HL-60 (cell line): ENCODE measurements at regions not wholly inside any gene's neighbourhood (a gene's known extent, or its start where the extent isn't known, plus 50 kb on each side); places are given as distances from the start of the nearest gene placed in this dataset.

Source experiments
- DNase-seq, 2 experiments: peaks; one replicate each; pipeline ENCODE4 v3.0.0-alpha.2; 2010 to 2020; ENCODE audit warnings: low read depth in 1 of 2, low spot score in 1 of 2
- H3K27ac ChIP-seq: fragments of 250-450 bp; sonication (Bioruptor Pico); replicated peaks from 2 replicates; pipeline ENCODE4 v1.5.1; 2020; ENCODE audit warnings: mild to moderate bottlenecking, moderate library complexity
- H3K27me3 ChIP-seq: fragments of 250-450 bp; sonication (Bioruptor Pico); 2 replicates; pipeline ENCODE4 v1.5.1; 2021; ENCODE audit warnings: mild to moderate bottlenecking, moderate library complexity; ENCODE audit not compliant: insufficient read depth, poor library complexity, severe bottlenecking
- H3K4me3 ChIP-seq: replicated peaks from 2 replicates; pipeline ENCODE4 v1.5.1; 2011; ENCODE audit warnings: mild to moderate bottlenecking, control low read depth, low read length; ENCODE audit not compliant: insufficient read depth
- GABPA ChIP-seq: IDR thresholded peaks from 2 replicates; pipeline ENCODE4 v1.6.1; 2012; ENCODE audit warnings: low read depth
- POLR2AphosphoS5 ChIP-seq: IDR thresholded peaks from 2 replicates; pipeline ENCODE4 v1.6.1; 2012; ENCODE audit warnings: low read depth
- SPI1 ChIP-seq: IDR thresholded peaks from 2 replicates; pipeline ENCODE4 v1.6.1; 2012; ENCODE audit warnings: low read depth, mild to moderate bottlenecking, borderline replicate concordance
- TF ChIP-seq, protein P1 (sequence below): IDR thresholded peaks from one replicate; pipeline ENCODE4 v1.5.1; 2011; ENCODE audit warnings: low read length, control low read depth, inconsistent platforms; ENCODE audit not compliant: insufficient read depth
- TF ChIP-seq, protein P2 (sequence below): IDR thresholded peaks from 2 replicates; pipeline ENCODE4 v1.6.1; 2012; ENCODE audit warnings: low read depth; ENCODE audit not compliant: insufficient replicate concordance

DNA sequence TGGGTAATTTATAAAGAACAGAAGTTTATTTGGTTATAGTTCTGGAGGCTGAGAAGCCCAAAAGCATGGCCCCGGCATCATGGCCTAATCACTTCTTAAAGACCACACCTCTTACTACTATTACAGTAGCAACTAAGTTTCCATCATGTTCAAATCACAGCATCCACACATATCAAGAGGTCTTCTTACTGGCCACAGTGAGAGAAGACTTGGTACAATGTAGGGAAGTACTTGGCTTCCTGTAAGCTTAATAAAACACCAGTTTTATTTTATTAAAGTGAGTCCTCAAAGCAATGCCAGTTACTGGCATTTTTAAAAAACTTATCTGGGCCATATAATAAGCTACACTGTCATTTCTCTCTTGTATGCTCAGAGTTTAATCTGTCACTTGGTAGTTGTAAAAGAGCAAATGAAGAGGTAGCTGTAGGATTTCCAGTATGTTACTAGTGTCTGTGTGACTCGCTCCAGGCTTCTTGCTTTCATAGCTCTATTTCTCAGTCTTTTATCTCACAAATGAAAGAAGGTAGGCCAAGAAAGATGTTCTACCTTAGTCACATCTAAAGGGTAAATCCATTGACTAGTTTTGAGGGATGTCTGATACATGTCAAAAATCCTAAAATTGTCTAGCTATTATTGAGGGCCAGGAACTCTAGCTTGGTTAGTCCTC lies 159.2 kb upstream of the CPEB2 start:
- TF ChIP-seq, protein P1, sequence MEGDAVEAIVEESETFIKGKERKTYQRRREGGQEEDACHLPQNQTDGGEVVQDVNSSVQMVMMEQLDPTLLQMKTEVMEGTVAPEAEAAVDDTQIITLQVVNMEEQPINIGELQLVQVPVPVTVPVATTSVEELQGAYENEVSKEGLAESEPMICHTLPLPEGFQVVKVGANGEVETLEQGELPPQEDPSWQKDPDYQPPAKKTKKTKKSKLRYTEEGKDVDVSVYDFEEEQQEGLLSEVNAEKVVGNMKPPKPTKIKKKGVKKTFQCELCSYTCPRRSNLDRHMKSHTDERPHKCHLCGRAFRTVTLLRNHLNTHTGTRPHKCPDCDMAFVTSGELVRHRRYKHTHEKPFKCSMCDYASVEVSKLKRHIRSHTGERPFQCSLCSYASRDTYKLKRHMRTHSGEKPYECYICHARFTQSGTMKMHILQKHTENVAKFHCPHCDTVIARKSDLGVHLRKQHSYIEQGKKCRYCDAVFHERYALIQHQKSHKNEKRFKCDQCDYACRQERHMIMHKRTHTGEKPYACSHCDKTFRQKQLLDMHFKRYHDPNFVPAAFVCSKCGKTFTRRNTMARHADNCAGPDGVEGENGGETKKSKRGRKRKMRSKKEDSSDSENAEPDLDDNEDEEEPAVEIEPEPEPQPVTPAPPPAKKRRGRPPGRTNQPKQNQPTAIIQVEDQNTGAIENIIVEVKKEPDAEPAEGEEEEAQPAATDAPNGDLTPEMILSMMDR: no peak
- TF ChIP-seq POLR2AphosphoS5: no peak
- TF ChIP-seq, protein P2, sequence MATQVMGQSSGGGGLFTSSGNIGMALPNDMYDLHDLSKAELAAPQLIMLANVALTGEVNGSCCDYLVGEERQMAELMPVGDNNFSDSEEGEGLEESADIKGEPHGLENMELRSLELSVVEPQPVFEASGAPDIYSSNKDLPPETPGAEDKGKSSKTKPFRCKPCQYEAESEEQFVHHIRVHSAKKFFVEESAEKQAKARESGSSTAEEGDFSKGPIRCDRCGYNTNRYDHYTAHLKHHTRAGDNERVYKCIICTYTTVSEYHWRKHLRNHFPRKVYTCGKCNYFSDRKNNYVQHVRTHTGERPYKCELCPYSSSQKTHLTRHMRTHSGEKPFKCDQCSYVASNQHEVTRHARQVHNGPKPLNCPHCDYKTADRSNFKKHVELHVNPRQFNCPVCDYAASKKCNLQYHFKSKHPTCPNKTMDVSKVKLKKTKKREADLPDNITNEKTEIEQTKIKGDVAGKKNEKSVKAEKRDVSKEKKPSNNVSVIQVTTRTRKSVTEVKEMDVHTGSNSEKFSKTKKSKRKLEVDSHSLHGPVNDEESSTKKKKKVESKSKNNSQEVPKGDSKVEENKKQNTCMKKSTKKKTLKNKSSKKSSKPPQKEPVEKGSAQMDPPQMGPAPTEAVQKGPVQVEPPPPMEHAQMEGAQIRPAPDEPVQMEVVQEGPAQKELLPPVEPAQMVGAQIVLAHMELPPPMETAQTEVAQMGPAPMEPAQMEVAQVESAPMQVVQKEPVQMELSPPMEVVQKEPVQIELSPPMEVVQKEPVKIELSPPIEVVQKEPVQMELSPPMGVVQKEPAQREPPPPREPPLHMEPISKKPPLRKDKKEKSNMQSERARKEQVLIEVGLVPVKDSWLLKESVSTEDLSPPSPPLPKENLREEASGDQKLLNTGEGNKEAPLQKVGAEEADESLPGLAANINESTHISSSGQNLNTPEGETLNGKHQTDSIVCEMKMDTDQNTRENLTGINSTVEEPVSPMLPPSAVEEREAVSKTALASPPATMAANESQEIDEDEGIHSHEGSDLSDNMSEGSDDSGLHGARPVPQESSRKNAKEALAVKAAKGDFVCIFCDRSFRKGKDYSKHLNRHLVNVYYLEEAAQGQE: no peak
- no peak for TF ChIP-seq SPI1
- TF ChIP-seq GABPA: no peak
- no peak for DNase-seq
- H3K27me3 ChIP-seq: no peaks in the 10 kb centered on the region
- no peak overlapping the region for H3K4me3 ChIP-seq
- H3K27ac ChIP-seq: no peak overlapping the region

DNA sequence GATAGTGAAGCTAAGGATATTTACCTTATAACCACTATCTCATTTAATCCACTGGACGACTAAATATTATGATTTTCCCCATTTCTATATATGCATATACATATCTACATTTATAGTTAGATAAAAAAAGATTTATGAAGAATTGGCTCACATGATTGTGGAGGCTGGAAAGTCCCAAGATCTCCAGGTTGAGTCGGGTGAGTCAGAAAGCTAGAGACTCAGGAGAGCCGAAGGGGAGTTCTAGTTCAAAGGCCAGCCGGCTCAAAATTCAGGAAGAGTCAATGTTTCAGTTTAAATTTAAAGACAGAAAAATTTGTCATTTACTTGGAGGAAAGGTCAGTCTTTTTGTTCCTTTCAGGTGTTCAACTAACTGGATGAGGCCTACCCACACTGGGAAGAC lies 158.2 kb upstream of the CPEB2 start:
- H3K27ac ChIP-seq: no peak overlapping the region
- TF ChIP-seq SPI1: no peak
- TF ChIP-seq, protein P2: no peak
- TF ChIP-seq GABPA: no peak
- TF ChIP-seq POLR2AphosphoS5: no peak
- TF ChIP-seq, protein P1: no peak
- DNase-seq: no peak
- H3K27me3 ChIP-seq: no peaks in the 10 kb centered on the region
- no peak overlapping the region for H3K4me3 ChIP-seq

DNA sequence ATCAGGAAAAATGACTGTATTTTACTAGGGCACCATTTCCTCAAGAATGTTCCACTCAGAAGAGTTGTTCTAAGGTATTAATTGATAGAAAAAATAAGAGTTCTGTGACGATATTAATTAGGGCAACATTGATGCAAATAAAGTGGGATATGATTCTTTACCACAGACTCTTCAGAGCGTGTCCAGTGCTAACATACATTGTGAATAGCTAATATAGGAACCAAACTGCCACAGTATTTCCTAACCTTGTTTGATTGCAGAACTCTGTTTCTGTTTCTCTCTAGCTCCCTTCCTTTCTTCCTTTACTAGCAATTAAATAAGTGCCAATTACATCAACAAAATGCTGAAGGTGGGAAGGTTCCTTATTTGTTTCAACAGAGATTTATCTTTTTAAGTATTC lies 154.1 kb upstream of the CPEB2 start:
- Histone ChIP-seq H3K27me3 (no peaks in the 10 kb centered on the region), H3K27ac (no peak overlapping the region), H3K4me3 (no peak overlapping the region)
- DNase-seq: peak in 1 of 2 experiments; percentile 46
- TF ChIP-seq GABPA: no peak
- TF ChIP-seq, protein P1: no peak

DNA sequence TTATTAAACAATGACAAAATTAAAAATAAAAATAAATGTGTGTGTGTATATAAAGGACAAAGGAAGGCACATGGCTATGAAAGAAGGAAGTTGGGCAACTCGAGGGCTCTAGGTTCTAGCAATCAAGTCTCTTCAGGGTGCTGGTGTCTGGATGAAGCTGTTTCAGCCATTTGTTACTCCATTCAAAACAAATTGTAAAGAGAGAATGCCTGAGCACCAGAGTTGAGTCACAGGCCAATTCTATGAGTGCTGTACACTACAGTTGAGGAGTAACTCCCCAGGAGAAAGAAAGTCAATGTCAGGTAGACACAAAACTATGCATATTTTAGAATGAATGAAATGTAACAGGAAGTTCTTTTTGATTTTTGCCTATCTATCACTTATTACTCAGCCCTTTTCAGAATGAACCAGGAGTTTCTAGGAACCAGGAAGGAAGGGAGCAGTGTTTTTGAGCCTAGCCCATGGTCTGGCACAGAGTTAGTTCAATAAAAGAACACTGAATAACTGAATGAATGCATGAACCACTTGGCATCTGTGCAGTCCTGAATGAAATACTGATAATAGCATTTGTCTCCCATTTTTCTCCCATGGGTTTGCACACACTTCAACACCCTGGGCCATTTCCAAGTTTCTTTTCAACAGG lies 151.7 kb upstream of the CPEB2 start:
- Histone ChIP-seq H3K4me3 (no peak overlapping the region), H3K27ac (0 out of 2 replicates have a peak overlapping the region, but pooled peaks have one; percentile 0), H3K27me3 (no peaks in the 10 kb centered on the region)
- TF ChIP-seq GABPA: no peak
- DNase-seq: peak; percentile 25 to 69
